IMR-90 (cell line): ENCODE measurements at regions not wholly inside any gene's neighbourhood (a gene's known extent, or its start where the extent isn't known, plus 50 kb on each side); places are given as distances from the start of the nearest gene placed in this dataset.

ENCODE experiments used
- ATAC-seq: fragments of 200-7000 bp; cut with Tn5 transposase; 2 replicates; pipeline ENCODE4 v1.9.1; 2020; ENCODE audit warnings: low read depth, mild to moderate bottlenecking, moderate library complexity
- BruUV-seq: library from RNA; stranded (reverse); fragments of 400-500 nt; replicated peaks from 2 replicates; lab custom pipeline; 2021; lab: Mats Ljungman, UMichigan
- CTCF ChIA-PET: fragments of 300-600 bp; formaldehyde crosslinking; extraction: SDS; loops from one replicate; lab custom pipeline; 2021; ENCODE audit warnings: antibody characterized with exemption; lab: Yijun Ruan, JAX
- POLR2A ChIA-PET: fragments of 300-600 bp; sonication (Branson Sonifier 250); formaldehyde crosslinking; loops from one replicate; lab custom pipeline; 2022; ENCODE audit warnings: antibody characterized with exemption; ENCODE audit not compliant: unreplicated experiment; lab: Charles Lee
- DNase-seq: peaks from one replicate; pipeline ENCODE4 v3.0.0; 2013
- H2AFZ ChIP-seq: replicated peaks from 2 replicates; pipeline ENCODE3; 2013; ENCODE audit warnings: low read length, mild to moderate bottlenecking; ENCODE audit not compliant: poor library complexity
- H2AK5ac ChIP-seq: 2 replicates; pipeline ENCODE4 v1.6.1; 2013; ENCODE audit warnings: low read depth, low read length, inconsistent platforms
- H2AK9ac ChIP-seq: replicated peaks from 2 replicates; pipeline ENCODE3; 2013; ENCODE audit warnings: mild to moderate bottlenecking, low read depth, low read length, moderate library complexity; ENCODE audit not compliant: poor library complexity
- H2BK120ac ChIP-seq: 2 replicates; pipeline ENCODE4 v1.6.1; 2013; ENCODE audit warnings: low read depth, low read length, inconsistent platforms
- H2BK15ac ChIP-seq: 3 replicates; pipeline ENCODE4 v1.6.1; 2013; ENCODE audit warnings: low read depth, low read length, inconsistent platforms
- H2BK20ac ChIP-seq: 2 replicates; pipeline ENCODE4 v1.6.1; 2013; ENCODE audit warnings: low read depth, mild to moderate bottlenecking, inconsistent platforms, low read length, moderate library complexity
- H2BK5ac ChIP-seq: 2 replicates; pipeline ENCODE4 v1.6.1; 2013; ENCODE audit warnings: mild to moderate bottlenecking, low read depth, low read length, inconsistent platforms; ENCODE audit not compliant: poor library complexity, severe bottlenecking
- H3K14ac ChIP-seq: replicated peaks from 2 replicates; pipeline ENCODE4 v1.6.1; 2013; ENCODE audit warnings: low read depth, low read length, inconsistent platforms
- H3K18ac ChIP-seq: 2 replicates; pipeline ENCODE4 v1.6.1; 2013; ENCODE audit warnings: low read depth, low read length, control low read depth
- H3K23ac ChIP-seq: 2 replicates; pipeline ENCODE4 v1.6.1; 2013; ENCODE audit warnings: low read depth, low read length, inconsistent platforms
- H3K27ac ChIP-seq: 2 replicates; pipeline ENCODE4 v1.5.1; 2013; ENCODE audit warnings: mild to moderate bottlenecking, control low read depth, low read length; ENCODE audit not compliant: insufficient read depth
- H3K27me3 ChIP-seq: 2 replicates; pipeline ENCODE4 v1.6.1; 2013; ENCODE audit warnings: low read length; ENCODE audit not compliant: control insufficient read depth, insufficient read depth
- H3K36me3 ChIP-seq: 2 replicates; pipeline ENCODE4 v1.6.1; 2013; ENCODE audit warnings: low read length, mixed read lengths; ENCODE audit not compliant: control insufficient read depth, insufficient read depth
- H3K4ac ChIP-seq: 2 replicates; pipeline ENCODE4 v1.6.1; 2013; ENCODE audit warnings: low read depth, low read length, inconsistent platforms
- H3K4me1 ChIP-seq: 2 replicates; pipeline ENCODE4 v1.6.1; 2013; ENCODE audit warnings: low read length, mixed read lengths; ENCODE audit not compliant: control insufficient read depth, insufficient read depth
- H3K4me2 ChIP-seq: 2 replicates; pipeline ENCODE4 v1.6.1; 2013; ENCODE audit warnings: low read depth, mild to moderate bottlenecking, control low read depth, low read length, moderate library complexity
- H3K4me3 ChIP-seq: 2 replicates; pipeline ENCODE4 v1.5.1; 2013; ENCODE audit warnings: low read depth, mild to moderate bottlenecking, control low read depth, low read length, moderate library complexity; ENCODE audit not compliant: insufficient read depth
- H3K56ac ChIP-seq: 2 replicates; pipeline ENCODE4 v1.6.1; 2013; ENCODE audit warnings: low read length, inconsistent platforms; ENCODE audit not compliant: insufficient read depth; ENCODE audit errors: extremely low read depth
- H3K79me1 ChIP-seq, 2 experiments: 2 replicates each; pipeline ENCODE4 v1.6.1; 2013; ENCODE audit warnings: low read length in 2 of 2, inconsistent platforms in 1 of 2, low read depth in 1 of 2
- H3K9ac ChIP-seq: 2 replicates; pipeline ENCODE4 v1.6.1; 2013; ENCODE audit warnings: low read depth, low read length, control low read depth
- H3K9me1 ChIP-seq: 2 replicates; pipeline ENCODE4 v1.6.1; 2013; ENCODE audit warnings: low read length, inconsistent platforms; ENCODE audit not compliant: insufficient read depth
- H3K9me3 ChIP-seq: 2 replicates; pipeline ENCODE4 v1.6.1; 2013; ENCODE audit warnings: low read length; ENCODE audit not compliant: control insufficient read depth, insufficient read depth
- H4K20me1 ChIP-seq: 2 replicates; pipeline ENCODE4 v1.6.1; 2013; ENCODE audit warnings: low read length, inconsistent platforms; ENCODE audit not compliant: insufficient read depth
- H4K5ac ChIP-seq: 2 replicates; pipeline ENCODE4 v1.6.1; 2013; ENCODE audit warnings: mild to moderate bottlenecking, low read depth, low read length, control low read depth
- H4K8ac ChIP-seq, 2 experiments: 2 replicates each; pipeline ENCODE4 v1.6.1; 2013; ENCODE audit warnings: low read depth in 2 of 2, low read length in 2 of 2, control low read depth in 1 of 2, inconsistent platforms in 1 of 2
- H4K91ac ChIP-seq: 2 replicates; pipeline ENCODE4 v1.6.1; 2013; ENCODE audit warnings: low read depth, low read length, inconsistent platforms; ENCODE audit not compliant: insufficient read depth
- BHLHE40 ChIP-seq: fragments of 150-350 bp; IDR thresholded peaks from 2 replicates; pipeline ENCODE4 v1.6.1; 2016; ENCODE audit warnings: mild to moderate bottlenecking, low read depth, low read length
- CEBPB ChIP-seq: IDR thresholded peaks from 2 replicates; pipeline ENCODE4 v1.6.1; 2012; ENCODE audit warnings: low read depth, low read length, improper control_type of control experiment
- CHD1 ChIP-seq: IDR thresholded peaks from 2 replicates; pipeline ENCODE4 v1.6.1; 2012; ENCODE audit warnings: low read depth, low read length, improper control_type of control experiment
- FOS ChIP-seq: fragments of 150-350 bp; IDR thresholded peaks from 2 replicates; pipeline ENCODE4 v1.6.1; 2016; ENCODE audit warnings: low read depth, low read length
- MAFK ChIP-seq: IDR thresholded peaks from 2 replicates; pipeline ENCODE4 v1.6.1; 2012; ENCODE audit warnings: low read depth, low read length, improper control_type of control experiment
- MAZ ChIP-seq: IDR thresholded peaks from 2 replicates; pipeline ENCODE4 v1.6.1; 2012; ENCODE audit warnings: low read depth, mild to moderate bottlenecking, low read length, improper control_type of control experiment, moderate library complexity, borderline replicate concordance
- MXI1 ChIP-seq: IDR thresholded peaks from 2 replicates; pipeline ENCODE4 v1.6.1; 2012; ENCODE audit warnings: low read depth, mild to moderate bottlenecking, low read length, moderate library complexity, borderline replicate concordance
- NFE2L2 ChIP-seq: fragments of 150-350 bp; IDR thresholded peaks from 2 replicates; pipeline ENCODE4 v1.6.1; 2016; ENCODE audit warnings: low read depth, mild to moderate bottlenecking, low read length
- POLR2A ChIP-seq: IDR thresholded peaks from 2 replicates; pipeline ENCODE4 v1.6.1; 2012; ENCODE audit warnings: mild to moderate bottlenecking, low read depth, low read length
- RAD21 ChIP-seq: IDR thresholded peaks from 2 replicates; pipeline ENCODE4 v1.6.1; 2012; ENCODE audit warnings: low read length, improper control_type of control experiment
- RCOR1 ChIP-seq: IDR thresholded peaks from 2 replicates; pipeline ENCODE4 v1.6.1; 2012; ENCODE audit warnings: mild to moderate bottlenecking, low read length, improper control_type of control experiment; ENCODE audit not compliant: insufficient replicate concordance
- RFX5 ChIP-seq: IDR thresholded peaks from 2 replicates; pipeline ENCODE4 v1.8.0; 2012; ENCODE audit warnings: low read depth, mild to moderate bottlenecking, low read length, moderate library complexity
- SMC3 ChIP-seq: fragments of 150-350 bp; IDR thresholded peaks from 2 replicates; pipeline ENCODE4 v1.6.1; 2016; ENCODE audit warnings: low read depth, mild to moderate bottlenecking, antibody characterized with exemption, low read length, moderate library complexity
- WGBS, 2 experiments: methylation state at CpG; one replicate each; pipeline versions ENCODE4 v1.1.5 to v1.1.7; 2013; ENCODE audit warnings: missing lambda C conversion rate in 2 of 2; ENCODE audit not compliant: insufficient read length in 1 of 2; ENCODE audit errors: extremely low coverage in 2 of 2; 5-methylcytosine and 5-hydroxymethylcytosine counted together
- dilution Hi-C: fragments of 300-500 bp; cut with HindIII; formaldehyde crosslinking; loops from one replicate; pipeline ENCODE4 v1.14.3; 2018; ENCODE audit warnings: low sequenced_read_pairs; ENCODE audit not compliant: unreplicated experiment
- in situ Hi-C: fragments of 300-500 bp; cut with MboI; formaldehyde crosslinking; loops from 3 replicates; pipeline ENCODE4 v1.14.3; 2019; ENCODE audit warnings: low sequenced_read_pairs, inconsistent platforms, mixed read lengths
- intact Hi-C: fragments of 100-400 bp; cut with micrococcal nuclease; formaldehyde crosslinking; loops from 2 replicates; pipeline ENCODE4 v1.10.0; 2022
- TF ChIP-seq, protein P1 (sequence below): fragments of 150-350 bp; IDR thresholded peaks from 2 replicates; pipeline ENCODE4 v1.6.1; 2017; ENCODE audit warnings: mild to moderate bottlenecking, antibody characterized with exemption, low read length, low read depth
- TF ChIP-seq, protein P2 (sequence below): fragments of 150-350 bp; IDR thresholded peaks from 2 replicates; pipeline ENCODE4 v1.6.1; 2016; ENCODE audit warnings: low read depth, mild to moderate bottlenecking, low read length, moderate library complexity, borderline replicate concordance
- TF ChIP-seq, protein P3 (sequence below): conservative IDR thresholded peaks from 2 replicates; pipeline ENCODE4 v1.5.1; 2012; ENCODE audit warnings: mild to moderate bottlenecking, low read depth, low read length, improper control_type of control experiment

DNA sequence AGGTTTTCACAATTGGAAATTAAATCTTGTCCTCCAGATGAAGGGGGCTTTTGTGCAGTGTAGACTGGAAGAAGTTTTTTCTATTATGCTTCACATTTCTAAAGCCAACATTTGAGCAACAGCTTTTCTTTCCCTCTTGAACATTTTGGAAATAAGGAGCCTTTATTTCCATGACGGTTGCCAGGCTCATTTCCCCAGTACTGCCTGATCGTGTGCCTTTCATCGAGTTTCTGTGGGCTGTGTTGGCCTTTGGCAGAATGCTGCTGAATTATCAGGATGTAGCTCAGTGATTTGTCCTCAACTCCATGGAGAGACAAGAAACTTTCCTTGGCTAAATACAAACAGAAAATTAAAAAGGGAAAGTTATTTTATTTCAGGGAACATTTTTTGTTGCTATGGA is 314.8 kb upstream of the LRRC3B start:
- Histone ChIP-seq H2BK15ac (no peak overlapping the region), H3K18ac (no peak overlapping the region), H2AFZ (no peak overlapping the region), H2BK20ac (no peak overlapping the region), H3K27me3 (no peaks in the 10 kb centered on the region), H3K27ac (no peak overlapping the region), H3K79me1 (no peaks in the 10 kb centered on the region), H4K91ac (no peak overlapping the region), H3K9ac (no peak overlapping the region), H3K4me2 (no peak overlapping the region), H4K8ac (no peak overlapping the region), H4K20me1 (no peaks in the 10 kb centered on the region), H2AK9ac (no peak overlapping the region), H4K5ac (no peak overlapping the region), H3K23ac (no peak overlapping the region), H3K4me3 (no peak overlapping the region), H2BK120ac (no peak overlapping the region), H3K9me1 (no peaks in the 10 kb centered on the region), H2AK5ac (no peak overlapping the region), H2BK5ac (no peak overlapping the region), H3K36me3 (no peaks in the 10 kb centered on the region), H3K4ac (no peak overlapping the region), H3K14ac (no peak overlapping the region), H3K9me3 (peaks cover 15% of the 10 kb centered on the region), H3K4me1 (no peaks in the 10 kb centered on the region), H3K56ac (no peak overlapping the region)
- TF ChIP-seq, protein P1, sequence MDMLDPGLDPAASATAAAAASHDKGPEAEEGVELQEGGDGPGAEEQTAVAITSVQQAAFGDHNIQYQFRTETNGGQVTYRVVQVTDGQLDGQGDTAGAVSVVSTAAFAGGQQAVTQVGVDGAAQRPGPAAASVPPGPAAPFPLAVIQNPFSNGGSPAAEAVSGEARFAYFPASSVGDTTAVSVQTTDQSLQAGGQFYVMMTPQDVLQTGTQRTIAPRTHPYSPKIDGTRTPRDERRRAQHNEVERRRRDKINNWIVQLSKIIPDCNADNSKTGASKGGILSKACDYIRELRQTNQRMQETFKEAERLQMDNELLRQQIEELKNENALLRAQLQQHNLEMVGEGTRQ = no peak
- TF ChIP-seq MAFK = no peak
- no peak for TF ChIP-seq MAZ
- no peak for TF ChIP-seq RAD21
- no peak for TF ChIP-seq CEBPB
- TF ChIP-seq NFE2L2 = no peak
- TF ChIP-seq, protein P2, sequence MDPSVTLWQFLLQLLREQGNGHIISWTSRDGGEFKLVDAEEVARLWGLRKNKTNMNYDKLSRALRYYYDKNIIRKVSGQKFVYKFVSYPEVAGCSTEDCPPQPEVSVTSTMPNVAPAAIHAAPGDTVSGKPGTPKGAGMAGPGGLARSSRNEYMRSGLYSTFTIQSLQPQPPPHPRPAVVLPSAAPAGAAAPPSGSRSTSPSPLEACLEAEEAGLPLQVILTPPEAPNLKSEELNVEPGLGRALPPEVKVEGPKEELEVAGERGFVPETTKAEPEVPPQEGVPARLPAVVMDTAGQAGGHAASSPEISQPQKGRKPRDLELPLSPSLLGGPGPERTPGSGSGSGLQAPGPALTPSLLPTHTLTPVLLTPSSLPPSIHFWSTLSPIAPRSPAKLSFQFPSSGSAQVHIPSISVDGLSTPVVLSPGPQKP = no peak
- no peak for TF ChIP-seq SMC3
- no peak for TF ChIP-seq MXI1
- TF ChIP-seq RCOR1 = no peak
- TF ChIP-seq POLR2A = no peak
- no peak for TF ChIP-seq CHD1
- no peak for TF ChIP-seq RFX5
- no peak for TF ChIP-seq BHLHE40
- no peak for TF ChIP-seq FOS
- TF ChIP-seq, protein P3, sequence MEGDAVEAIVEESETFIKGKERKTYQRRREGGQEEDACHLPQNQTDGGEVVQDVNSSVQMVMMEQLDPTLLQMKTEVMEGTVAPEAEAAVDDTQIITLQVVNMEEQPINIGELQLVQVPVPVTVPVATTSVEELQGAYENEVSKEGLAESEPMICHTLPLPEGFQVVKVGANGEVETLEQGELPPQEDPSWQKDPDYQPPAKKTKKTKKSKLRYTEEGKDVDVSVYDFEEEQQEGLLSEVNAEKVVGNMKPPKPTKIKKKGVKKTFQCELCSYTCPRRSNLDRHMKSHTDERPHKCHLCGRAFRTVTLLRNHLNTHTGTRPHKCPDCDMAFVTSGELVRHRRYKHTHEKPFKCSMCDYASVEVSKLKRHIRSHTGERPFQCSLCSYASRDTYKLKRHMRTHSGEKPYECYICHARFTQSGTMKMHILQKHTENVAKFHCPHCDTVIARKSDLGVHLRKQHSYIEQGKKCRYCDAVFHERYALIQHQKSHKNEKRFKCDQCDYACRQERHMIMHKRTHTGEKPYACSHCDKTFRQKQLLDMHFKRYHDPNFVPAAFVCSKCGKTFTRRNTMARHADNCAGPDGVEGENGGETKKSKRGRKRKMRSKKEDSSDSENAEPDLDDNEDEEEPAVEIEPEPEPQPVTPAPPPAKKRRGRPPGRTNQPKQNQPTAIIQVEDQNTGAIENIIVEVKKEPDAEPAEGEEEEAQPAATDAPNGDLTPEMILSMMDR = no peak
- ATAC-seq (no peak), DNase-seq (no peak)
- in situ Hi-C loops = no loop called here
- no TSS peak for BruUV-seq
- ChIA-PET POLR2A (no interaction called here), CTCF (no interaction called here)
- dilution Hi-C loops = no loop called here
- intact Hi-C loops = no loop called here
- no CpG with 5 or more reads among the region's 3 CpGs for WGBS, 2 experiments
